ENCODE measurements at regions not wholly inside any gene's neighbourhood (a gene's known extent, or its start where the extent isn't known, plus 50 kb on each side); places are given as distances from the start of the nearest gene placed in this dataset.
A peak's percentile ranks its signal among the peaks of the same experiment; 100 is the strongest.

- intact Hi-C loops (cut with DNase I) = no loop called here
- H3K27ac ChIP-seq (ENCODE audit: low read depth in 1 of 2, low read length in 2 of 2) = no peak overlapping the region
- WGBS, 2 donors = 63 to 73% methylated on average over 2 of the region's 2 CpGs
- no peak overlapping the region for H3K4me3 ChIP-seq (ENCODE audit: low read length in 2 of 2)
- no peaks in the 10 kb centered on the region for H3K4me1 ChIP-seq (ENCODE audit: control insufficient read depth in 1 of 2, insufficient read depth in 2 of 2, low read length in 2 of 2)
- H3K9me3 ChIP-seq (ENCODE audit: control insufficient read depth, low read length) = no peaks in the 10 kb centered on the region
- H3K27me3 ChIP-seq (ENCODE audit: control insufficient read depth in 1 of 2, insufficient read depth in 2 of 2, low read length in 1 of 2) = no peaks in the 10 kb centered on the region
- ATAC-seq (ENCODE audit: low FRiP score) (no peak), DNase-seq (no peak)
- H3K36me3 ChIP-seq (ENCODE audit: control insufficient read depth in 1 of 2, insufficient read depth in 2 of 2, low read length in 1 of 2) = no peaks in the 10 kb centered on the region
Measured at GRCh38 chr1:177429234-177429633, 258.5 kb downstream of the BRINP2 start.

GRCh38 chr1:177427811-177428210 lies 257.1 kb downstream of the BRINP2 start:
- ATAC-seq (ENCODE audit: low FRiP score) = no peak
- H3K4me3 ChIP-seq (ENCODE audit: low read length in 2 of 2) = no peak overlapping the region
- no peaks in the 10 kb centered on the region for H3K36me3 ChIP-seq (ENCODE audit: control insufficient read depth in 1 of 2, insufficient read depth in 2 of 2, low read length in 1 of 2)
- no peak for DNase-seq
- no peaks in the 10 kb centered on the region for H3K27me3 ChIP-seq (ENCODE audit: control insufficient read depth in 1 of 2, insufficient read depth in 2 of 2, low read length in 1 of 2)
- H3K9me3 ChIP-seq (ENCODE audit: control insufficient read depth, low read length) = no peaks in the 10 kb centered on the region
- no peaks in the 10 kb centered on the region for H3K4me1 ChIP-seq (ENCODE audit: control insufficient read depth in 1 of 2, insufficient read depth in 2 of 2, low read length in 2 of 2)
- no peak overlapping the region for H3K27ac ChIP-seq (ENCODE audit: low read depth in 1 of 2, low read length in 2 of 2)
- intact Hi-C loops (cut with DNase I) = no loop called here
- 80 to 88% methylated on average over 1 of the region's 1 CpG for WGBS, 2 donors

- no peaks in the 10 kb centered on the region for H3K9me3 ChIP-seq (ENCODE audit: control insufficient read depth, low read length)
- DNase-seq = no peak
- H3K36me3 ChIP-seq (ENCODE audit: control insufficient read depth in 1 of 2, insufficient read depth in 2 of 2, low read length in 1 of 2) = no peaks in the 10 kb centered on the region
- no peak for ATAC-seq (ENCODE audit: low FRiP score)
- WGBS, 2 donors = 37 to 45% methylated on average over 1 of the region's 1 CpG
- intact Hi-C loops (cut with DNase I) = no loop called here
- H3K4me1 ChIP-seq (ENCODE audit: control insufficient read depth in 1 of 2, insufficient read depth in 2 of 2, low read length in 2 of 2) = no peaks in the 10 kb centered on the region
- H3K27ac ChIP-seq (ENCODE audit: low read depth in 1 of 2, low read length in 2 of 2) = no peak overlapping the region
- no peak overlapping the region for H3K4me3 ChIP-seq (ENCODE audit: low read length in 2 of 2)
- no peaks in the 10 kb centered on the region for H3K27me3 ChIP-seq (ENCODE audit: control insufficient read depth in 1 of 2, insufficient read depth in 2 of 2, low read length in 1 of 2)
Measured at GRCh38 chr1:177426497-177426896, 255.7 kb downstream of the BRINP2 start.

GRCh38 chr1:177425199-177425598 lies 254.4 kb downstream of the BRINP2 start:
- Histone ChIP-seq H3K4me1 (ENCODE audit: control insufficient read depth in 1 of 2, insufficient read depth in 2 of 2, low read length in 2 of 2) (no peaks in the 10 kb centered on the region), H3K27ac (ENCODE audit: low read depth in 1 of 2, low read length in 2 of 2) (no peak overlapping the region), H3K4me3 (ENCODE audit: low read length in 2 of 2) (no peak overlapping the region), H3K36me3 (ENCODE audit: control insufficient read depth in 1 of 2, insufficient read depth in 2 of 2, low read length in 1 of 2) (no peaks in the 10 kb centered on the region), H3K27me3 (ENCODE audit: control insufficient read depth in 1 of 2, insufficient read depth in 2 of 2, low read length in 1 of 2) (no peaks in the 10 kb centered on the region), H3K9me3 (ENCODE audit: control insufficient read depth, low read length) (no peaks in the 10 kb centered on the region)
- WGBS, 2 donors = 89 to 91% methylated on average over 8 of the region's 8 CpGs
- ATAC-seq (ENCODE audit: low FRiP score) (peak; percentile 33), DNase-seq (no peak)
- intact Hi-C loops (cut with DNase I) = no loop called here

- H3K9me3 ChIP-seq (ENCODE audit: control insufficient read depth, low read length) = no peaks in the 10 kb centered on the region
- no peaks in the 10 kb centered on the region for H3K36me3 ChIP-seq (ENCODE audit: control insufficient read depth in 1 of 2, insufficient read depth in 2 of 2, low read length in 1 of 2)
- intact Hi-C loops (cut with DNase I) = no loop called here
- DNase-seq (no peak), ATAC-seq (ENCODE audit: low FRiP score) (peak; percentile 38)
- no peaks in the 10 kb centered on the region for H3K4me1 ChIP-seq (ENCODE audit: control insufficient read depth in 1 of 2, insufficient read depth in 2 of 2, low read length in 2 of 2)
- H3K4me3 ChIP-seq (ENCODE audit: low read length in 2 of 2) = no peak overlapping the region
- no peak overlapping the region for H3K27ac ChIP-seq (ENCODE audit: low read depth in 1 of 2, low read length in 2 of 2)
- no peaks in the 10 kb centered on the region for H3K27me3 ChIP-seq (ENCODE audit: control insufficient read depth in 1 of 2, insufficient read depth in 2 of 2, low read length in 1 of 2)
Measured at GRCh38 chr1:177424744-177425143, 254.0 kb downstream of the BRINP2 start.

- Histone ChIP-seq H3K4me1 (ENCODE audit: control insufficient read depth in 1 of 2, insufficient read depth in 2 of 2, low read length in 2 of 2) (no peaks in the 10 kb centered on the region), H3K36me3 (ENCODE audit: control insufficient read depth in 1 of 2, insufficient read depth in 2 of 2, low read length in 1 of 2) (no peaks in the 10 kb centered on the region), H3K27me3 (ENCODE audit: control insufficient read depth in 1 of 2, insufficient read depth in 2 of 2, low read length in 1 of 2) (no peaks in the 10 kb centered on the region), H3K27ac (ENCODE audit: low read depth in 1 of 2, low read length in 2 of 2) (no peak overlapping the region), H3K4me3 (ENCODE audit: low read length in 2 of 2) (no peak overlapping the region), H3K9me3 (ENCODE audit: control insufficient read depth, low read length) (no peaks in the 10 kb centered on the region)
- ATAC-seq (ENCODE audit: low FRiP score) (no peak), DNase-seq (no peak)
- WGBS, 2 donors = 26 to 30% methylated on average over 2 of the region's 2 CpGs
- intact Hi-C loops (cut with DNase I) = no loop called here
Measured at GRCh38 chr1:177423090-177423489, 252.3 kb downstream of the BRINP2 start.

GRCh38 chr1:177413982-177414596 lies 243.3 kb downstream of the BRINP2 start:
- DNase-seq (no peak), ATAC-seq (ENCODE audit: low FRiP score) (no peak)
- Histone ChIP-seq H3K27me3 (ENCODE audit: control insufficient read depth in 1 of 2, insufficient read depth in 2 of 2, low read length in 1 of 2) (no peaks in the 10 kb centered on the region), H3K36me3 (ENCODE audit: control insufficient read depth in 1 of 2, insufficient read depth in 2 of 2, low read length in 1 of 2) (no peaks in the 10 kb centered on the region), H3K4me3 (ENCODE audit: low read length in 2 of 2) (no peak overlapping the region), H3K27ac (ENCODE audit: low read depth in 1 of 2, low read length in 2 of 2) (no peak overlapping the region), H3K4me1 (ENCODE audit: control insufficient read depth in 1 of 2, insufficient read depth in 2 of 2, low read length in 2 of 2) (no peaks in the 10 kb centered on the region), H3K9me3 (ENCODE audit: control insufficient read depth, low read length) (peaks cover 4% of the 10 kb centered on the region)
- WGBS, 2 donors = 1 to 10% methylated on average over 3 of the region's 3 CpGs
- intact Hi-C loops (cut with DNase I) = no loop called here

GRCh38 chr1:177411381-177411780 lies 240.6 kb downstream of the BRINP2 start:
- Histone ChIP-seq H3K27me3 (ENCODE audit: control insufficient read depth in 1 of 2, insufficient read depth in 2 of 2, low read length in 1 of 2) (no peaks in the 10 kb centered on the region), H3K4me3 (ENCODE audit: low read length in 2 of 2) (no peak overlapping the region), H3K27ac (ENCODE audit: low read depth in 1 of 2, low read length in 2 of 2) (no peak overlapping the region), H3K4me1 (ENCODE audit: control insufficient read depth in 1 of 2, insufficient read depth in 2 of 2, low read length in 2 of 2) (no peaks in the 10 kb centered on the region), H3K9me3 (ENCODE audit: control insufficient read depth, low read length) (no peaks in the 10 kb centered on the region), H3K36me3 (ENCODE audit: control insufficient read depth in 1 of 2, insufficient read depth in 2 of 2, low read length in 1 of 2) (no peaks in the 10 kb centered on the region)
- ATAC-seq (ENCODE audit: low FRiP score) (no peak), DNase-seq (no peak)
- intact Hi-C loops (cut with DNase I) = no loop called here
- WGBS, 2 donors = 54 to 57% methylated on average over 3 of the region's 3 CpGs

GRCh38 chr1:177410179-177410766 lies 239.5 kb downstream of the BRINP2 start:
- no peaks in the 10 kb centered on the region for H3K27me3 ChIP-seq (ENCODE audit: control insufficient read depth in 1 of 2, insufficient read depth in 2 of 2, low read length in 1 of 2)
- no peaks in the 10 kb centered on the region for H3K4me1 ChIP-seq (ENCODE audit: control insufficient read depth in 1 of 2, insufficient read depth in 2 of 2, low read length in 2 of 2)
- ATAC-seq (ENCODE audit: low FRiP score) = no peak
- H3K36me3 ChIP-seq (ENCODE audit: control insufficient read depth in 1 of 2, insufficient read depth in 2 of 2, low read length in 1 of 2) = no peaks in the 10 kb centered on the region
- H3K27ac ChIP-seq (ENCODE audit: low read depth in 1 of 2, low read length in 2 of 2) = no peak overlapping the region
- 74% methylated on average over 5 of the region's 5 CpGs for WGBS, 2 donors
- no peak for DNase-seq
- no peaks in the 10 kb centered on the region for H3K9me3 ChIP-seq (ENCODE audit: control insufficient read depth, low read length)
- H3K4me3 ChIP-seq (ENCODE audit: low read length in 2 of 2) = no peak overlapping the region
- intact Hi-C loops (cut with DNase I) = no loop called here
